ENCODE measurements at regions not wholly inside any gene's neighbourhood (a gene's known extent, or its start where the extent isn't known, plus 50 kb on each side); places are given as distances from the start of the nearest gene placed in this dataset.

GRCh38 chr9:82757924-82758323, 305.0 kb downstream of the RASEF start:
- H3K36me3 ChIP-seq (ENCODE audit: control insufficient read depth, low read length), result no peaks in the 10 kb centered on the region
- H3K9me2 ChIP-seq (replicated peaks; ENCODE audit: control insufficient read depth, low read length), result no peaks in the 10 kb centered on the region
- H4K20me1 ChIP-seq (ENCODE audit: control insufficient read depth, insufficient read depth, low read depth, low read length), result no peaks in the 10 kb centered on the region
- no peak overlapping the region for H3K4me3 ChIP-seq (ENCODE audit: low read length)
- TF ChIP-seq EZH2phosphoT487 (IDR thresholded peaks at IDR 0.05; ENCODE audit: borderline replicate concordance, low read length) (no peak), CTCF (IDR thresholded peaks at IDR 0.05; ENCODE audit: low read depth, low read length, poor library complexity, severe bottlenecking) (no peak)
- no peaks in the 10 kb centered on the region for H3F3A ChIP-seq (ENCODE audit: control insufficient read depth, insufficient read depth)
- H3K9me3 ChIP-seq (ENCODE audit: control insufficient read depth, insufficient read depth, low read length), result no peaks in the 10 kb centered on the region
- H3K79me2 ChIP-seq (ENCODE audit: control insufficient read depth, low read length), result no peaks in the 10 kb centered on the region
- no peak overlapping the region for H3K27ac ChIP-seq (ENCODE audit: low read depth, low read length)
- H3K27me3 ChIP-seq (ENCODE audit: control insufficient read depth, low read length), result no peaks in the 10 kb centered on the region
- no peaks in the 10 kb centered on the region for H3K4me1 ChIP-seq (ENCODE audit: control insufficient read depth, low read length)
- H3K4me2 ChIP-seq (ENCODE audit: low read length), result no peak overlapping the region

GRCh38 chr9:82761027-82761426, 301.9 kb downstream of the RASEF start:
- Histone ChIP-seq H3K4me1 (ENCODE audit: control insufficient read depth, low read length) (no peaks in the 10 kb centered on the region), H3K4me3 (ENCODE audit: low read length) (no peak overlapping the region), H3K9me3 (ENCODE audit: control insufficient read depth, insufficient read depth, low read length) (no peaks in the 10 kb centered on the region), H3K4me2 (ENCODE audit: low read length) (no peak overlapping the region), H3K79me2 (ENCODE audit: control insufficient read depth, low read length) (no peaks in the 10 kb centered on the region), H3K27me3 (ENCODE audit: control insufficient read depth, low read length) (no peaks in the 10 kb centered on the region), H3K27ac (ENCODE audit: low read depth, low read length) (no peak overlapping the region), H4K20me1 (ENCODE audit: control insufficient read depth, insufficient read depth, low read depth, low read length) (no peaks in the 10 kb centered on the region), H3K36me3 (ENCODE audit: control insufficient read depth, low read length) (no peaks in the 10 kb centered on the region), H3F3A (ENCODE audit: control insufficient read depth, insufficient read depth) (no peaks in the 10 kb centered on the region), H3K9me2 (replicated peaks; ENCODE audit: control insufficient read depth, low read length) (no peaks in the 10 kb centered on the region)
- TF ChIP-seq EZH2phosphoT487 (IDR thresholded peaks at IDR 0.05; ENCODE audit: borderline replicate concordance, low read length), result no peak

- H3K27me3 ChIP-seq (ENCODE audit: control insufficient read depth, low read length), result no peaks in the 10 kb centered on the region
- H3K36me3 ChIP-seq (ENCODE audit: control insufficient read depth, low read length), result no peaks in the 10 kb centered on the region
- no peaks in the 10 kb centered on the region for H3K4me1 ChIP-seq (ENCODE audit: control insufficient read depth, low read length)
- no peak overlapping the region for H3K4me2 ChIP-seq (ENCODE audit: low read length)
- H3K9me2 ChIP-seq (replicated peaks; ENCODE audit: control insufficient read depth, low read length), result no peaks in the 10 kb centered on the region
- H3F3A ChIP-seq (ENCODE audit: control insufficient read depth, insufficient read depth), result no peaks in the 10 kb centered on the region
- H4K20me1 ChIP-seq (ENCODE audit: control insufficient read depth, insufficient read depth, low read depth, low read length), result no peaks in the 10 kb centered on the region
- H3K9me3 ChIP-seq (ENCODE audit: control insufficient read depth, insufficient read depth, low read length), result no peaks in the 10 kb centered on the region
- H3K27ac ChIP-seq (ENCODE audit: low read depth, low read length), result no peak overlapping the region
- H3K79me2 ChIP-seq (ENCODE audit: control insufficient read depth, low read length), result no peaks in the 10 kb centered on the region
- TF ChIP-seq EZH2phosphoT487 (IDR thresholded peaks at IDR 0.05; ENCODE audit: borderline replicate concordance, low read length) (no peak), CTCF (IDR thresholded peaks at IDR 0.05; ENCODE audit: low read depth, low read length, poor library complexity, severe bottlenecking) (no peak)
- no peak overlapping the region for H3K4me3 ChIP-seq (ENCODE audit: low read length)
Observed at GRCh38 chr9:82761956-82762355, 301.0 kb downstream of the RASEF start.

- Histone ChIP-seq H3K4me2 (ENCODE audit: low read length) (no peak overlapping the region), H3K27ac (ENCODE audit: low read depth, low read length) (no peak overlapping the region), H3K36me3 (ENCODE audit: control insufficient read depth, low read length) (no peaks in the 10 kb centered on the region), H3K4me3 (ENCODE audit: low read length) (no peak overlapping the region), H3F3A (ENCODE audit: control insufficient read depth, insufficient read depth) (no peaks in the 10 kb centered on the region), H3K9me2 (replicated peaks; ENCODE audit: control insufficient read depth, low read length) (no peaks in the 10 kb centered on the region), H3K27me3 (ENCODE audit: control insufficient read depth, low read length) (no peaks in the 10 kb centered on the region), H3K4me1 (ENCODE audit: control insufficient read depth, low read length) (no peaks in the 10 kb centered on the region), H4K20me1 (ENCODE audit: control insufficient read depth, insufficient read depth, low read depth, low read length) (no peaks in the 10 kb centered on the region), H3K9me3 (ENCODE audit: control insufficient read depth, insufficient read depth, low read length) (no peaks in the 10 kb centered on the region), H3K79me2 (ENCODE audit: control insufficient read depth, low read length) (no peaks in the 10 kb centered on the region)
- no peak for TF ChIP-seq CTCF (IDR thresholded peaks at IDR 0.05; ENCODE audit: low read depth, low read length, poor library complexity, severe bottlenecking)
- no peak for TF ChIP-seq EZH2phosphoT487 (IDR thresholded peaks at IDR 0.05; ENCODE audit: borderline replicate concordance, low read length)
Observed at GRCh38 chr9:82763656-82764055, 299.3 kb downstream of the RASEF start.

Data from DOHH2 (cell line).